Mucosa of descending colon (tissue), 3 donors: ENCODE measurements at regions not wholly inside any gene's neighbourhood (a gene's known extent, or its start where the extent isn't known, plus 50 kb on each side); places are given as distances from the start of the nearest gene placed in this dataset.

Experiments
- ATAC-seq: fragments of 200-7000 bp; cut with Tn5 transposase; one replicate; pipeline ENCODE4 v1.9.1; 2020; ENCODE audit warnings: mild to moderate bottlenecking, moderate library complexity
- DNase-seq, 3 donors: peaks; one replicate each; pipeline ENCODE4 v3.0.0-alpha.2; 2020
- H3K36me3 ChIP-seq: fragments of 200-600 bp; one replicate; pipeline ENCODE4 v1.8.0; 2021; ENCODE audit warnings: low read depth, mild to moderate bottlenecking
- H3K4me1 ChIP-seq: fragments of 200-600 bp; one replicate; pipeline ENCODE4 v1.8.0; 2021; ENCODE audit warnings: low read depth, mild to moderate bottlenecking
- H3K4me3 ChIP-seq: fragments of 200-600 bp; one replicate; pipeline ENCODE4 v1.8.0; 2021; ENCODE audit warnings: mild to moderate bottlenecking
- H3K9me3 ChIP-seq: fragments of 200-600 bp; one replicate; pipeline ENCODE4 v1.8.0; 2021; ENCODE audit warnings: mild to moderate bottlenecking
- CTCF ChIP-seq: fragments of 200-600 bp; IDR thresholded peaks from one replicate; pipeline ENCODE4 v1.8.0; 2022; ENCODE audit warnings: antibody characterized with exemption, mild to moderate bottlenecking
- intact Hi-C, 2 donors: fragments of 100-400 bp; cut with DNase I in 1 of 2; cut with micrococcal nuclease in 1 of 2; formaldehyde crosslinking; loops; one replicate each; pipeline versions ENCODE4 v1.11.0 to v1.11.1; 2022; cut with DNase I, micrococcal nuclease
- donor health status: DM: no; HTN: no; CAD: no; lungs with moderate emphysema.
- donor health status: DM: no; HTN: no; CAD: no.
- donor health status: DM: no; HTN: yes; CAD: no.

GRCh38 chr4:18878561-18878960 lies 857.0 kb upstream of the LCORL start:
- no peak for TF ChIP-seq CTCF
- ATAC-seq: no peak
- Histone ChIP-seq H3K4me1 (no peaks in the 10 kb centered on the region), H3K9me3 (peaks cover 7% of the 10 kb centered on the region), H3K36me3 (no peaks in the 10 kb centered on the region), H3K4me3 (no peak overlapping the region)
- intact Hi-C loops: no loop called here
- DNase-seq: no peak

- intact Hi-C loops: no loop called here
- H3K4me1 ChIP-seq: no peaks in the 10 kb centered on the region
- no peaks in the 10 kb centered on the region for H3K36me3 ChIP-seq
- H3K4me3 ChIP-seq: no peak overlapping the region
- no peak for TF ChIP-seq CTCF
- ATAC-seq (no peak), DNase-seq (no peak)
- H3K9me3 ChIP-seq: peaks cover 6% of the 10 kb centered on the region
Observed at GRCh38 chr4:18869166-18869565, 847.6 kb upstream of the LCORL start.

GRCh38 chr4:18860836-18861530 lies 839.4 kb upstream of the LCORL start:
- TF ChIP-seq CTCF: no peak
- no peak for ATAC-seq
- DNase-seq: no peak
- Histone ChIP-seq H3K4me3 (no peak overlapping the region), H3K36me3 (no peaks in the 10 kb centered on the region), H3K4me1 (no peaks in the 10 kb centered on the region), H3K9me3 (no peaks in the 10 kb centered on the region)
- intact Hi-C loops: no loop called here

GRCh38 chr4:18859468-18859867 lies 837.9 kb upstream of the LCORL start:
- no peak for TF ChIP-seq CTCF
- no peak for DNase-seq
- no peak overlapping the region for H3K4me3 ChIP-seq
- no peaks in the 10 kb centered on the region for H3K4me1 ChIP-seq
- intact Hi-C loops: no loop called here
- H3K36me3 ChIP-seq: no peaks in the 10 kb centered on the region
- H3K9me3 ChIP-seq: no peaks in the 10 kb centered on the region
- no peak for ATAC-seq

GRCh38 chr4:18858229-18858922 lies 836.8 kb upstream of the LCORL start:
- DNase-seq (no peak), ATAC-seq (no peak)
- Histone ChIP-seq H3K4me3 (no peak overlapping the region), H3K4me1 (no peaks in the 10 kb centered on the region), H3K36me3 (no peaks in the 10 kb centered on the region), H3K9me3 (no peaks in the 10 kb centered on the region)
- intact Hi-C loops: no loop called here
- TF ChIP-seq CTCF: no peak
